Eye (tissue), 1 donor: ENCODE measurements at regions not wholly inside any gene's neighbourhood (a gene's known extent, or its start where the extent isn't known, plus 50 kb on each side); places are given as distances from the start of the nearest gene placed in this dataset.
A peak's percentile ranks its signal among the peaks of the same experiment; 100 is the strongest.
"Not testable (repeated sequence)": the region's sequence is repeated elsewhere in the genome, so short reads cannot be mapped to it uniquely, and the experiment has no call there.

ENCODE experiments used
- DNase-seq: peaks from one replicate; pipeline ENCODE4 v3.0.0-alpha.2; 2015

DNA sequence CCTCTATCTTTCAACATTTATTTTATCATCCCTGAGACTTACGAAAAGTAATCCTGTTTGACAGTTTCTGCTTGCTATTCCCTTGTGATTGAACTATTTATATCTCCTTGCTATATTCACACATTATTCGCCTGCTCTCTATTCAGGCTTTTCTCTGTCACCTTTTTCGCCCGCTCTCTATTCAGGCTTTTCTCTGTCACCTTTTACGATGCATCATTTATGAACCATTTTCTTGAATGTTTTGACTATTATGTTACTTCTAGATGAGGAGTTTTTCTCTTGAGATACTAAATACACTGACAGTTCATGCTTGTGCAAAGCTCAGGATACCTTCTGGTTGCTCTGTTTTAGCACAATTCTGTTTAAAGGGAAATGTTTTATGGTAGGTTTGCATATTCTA lies 143.3 kb upstream of the VSTM2A start:
- peak; percentile 10 for DNase-seq

DNA sequence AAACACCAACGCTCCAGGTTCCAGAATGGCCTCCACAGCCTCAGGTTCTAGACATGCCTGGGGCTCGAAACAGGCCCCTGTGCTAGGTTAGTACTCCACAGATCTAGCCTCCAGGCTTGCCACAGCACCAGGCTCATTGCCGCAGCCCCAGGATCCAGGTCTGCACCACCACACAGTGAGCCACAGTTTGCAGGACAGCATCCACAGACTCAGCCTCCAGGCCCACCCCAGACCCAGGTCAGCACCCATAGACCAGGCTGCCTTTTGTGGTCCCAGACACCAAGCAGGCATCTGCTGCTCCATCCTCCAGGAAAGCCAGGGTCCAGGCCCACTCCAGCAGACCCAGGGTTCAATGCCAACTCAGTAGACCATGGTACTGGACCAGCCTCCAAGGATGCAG lies 132.3 kb upstream of the VSTM2A start:
- no peak for DNase-seq

DNA sequence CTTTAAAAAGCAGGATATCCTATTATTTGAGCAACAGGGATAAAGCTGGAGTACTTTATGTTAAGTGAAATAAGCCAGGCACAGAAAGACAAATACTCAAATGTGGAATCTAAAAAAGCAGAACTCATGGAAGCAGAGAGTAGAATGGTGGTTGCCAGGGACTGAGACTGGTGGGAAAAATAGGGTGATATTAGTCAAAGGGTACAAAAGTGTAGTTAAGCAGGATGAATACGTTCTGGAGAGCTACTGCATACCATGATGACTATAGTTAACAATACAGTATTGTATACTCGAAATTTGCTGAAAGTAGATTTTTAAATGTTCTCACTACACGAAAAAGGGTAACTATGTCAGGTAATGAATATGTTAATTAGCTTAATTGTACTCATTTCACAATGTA lies 125.5 kb upstream of the VSTM2A start:
- no peak for DNase-seq

DNA sequence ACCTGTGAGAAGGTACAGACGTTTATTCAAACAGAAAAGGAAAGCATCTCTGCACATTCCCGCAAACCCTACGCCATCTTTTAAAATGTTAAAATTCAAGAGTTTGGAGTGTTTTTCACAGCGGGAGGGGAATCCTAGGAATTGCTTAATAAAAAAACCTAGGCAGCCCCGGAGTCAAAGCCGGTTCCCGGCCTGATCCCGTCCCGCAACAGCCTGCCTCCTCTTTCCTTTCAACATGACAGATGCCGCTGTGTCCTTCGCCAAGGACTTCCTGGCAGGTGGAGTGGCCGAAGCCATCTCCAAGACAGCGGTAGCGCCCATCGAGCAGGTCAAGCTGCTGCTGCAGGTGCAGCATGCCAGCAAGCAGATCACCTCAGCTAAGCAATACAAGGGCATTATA lies 123.0 kb upstream of the VSTM2A start:
- DNase-seq: no peak

DNA sequence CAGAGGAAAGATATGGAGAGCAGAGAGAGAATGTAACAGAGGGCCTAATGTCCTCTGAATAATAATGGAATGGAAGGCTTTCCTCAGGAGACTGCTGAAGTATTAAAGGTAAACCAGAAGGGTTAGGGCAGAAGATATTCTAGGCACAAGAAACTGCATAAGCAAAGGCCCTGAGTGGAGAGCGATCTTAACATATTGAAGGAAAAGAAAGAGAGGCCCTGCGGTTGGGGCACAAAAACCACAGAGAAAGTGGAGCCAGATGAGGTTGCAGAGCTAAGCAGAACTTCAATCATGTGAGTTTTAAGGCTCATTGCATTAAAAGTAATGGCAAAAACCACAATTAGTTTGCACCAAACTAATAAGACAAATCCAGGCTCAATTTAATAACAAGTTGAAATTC lies 115.8 kb upstream of the VSTM2A start:
- DNase-seq: no peak

DNA sequence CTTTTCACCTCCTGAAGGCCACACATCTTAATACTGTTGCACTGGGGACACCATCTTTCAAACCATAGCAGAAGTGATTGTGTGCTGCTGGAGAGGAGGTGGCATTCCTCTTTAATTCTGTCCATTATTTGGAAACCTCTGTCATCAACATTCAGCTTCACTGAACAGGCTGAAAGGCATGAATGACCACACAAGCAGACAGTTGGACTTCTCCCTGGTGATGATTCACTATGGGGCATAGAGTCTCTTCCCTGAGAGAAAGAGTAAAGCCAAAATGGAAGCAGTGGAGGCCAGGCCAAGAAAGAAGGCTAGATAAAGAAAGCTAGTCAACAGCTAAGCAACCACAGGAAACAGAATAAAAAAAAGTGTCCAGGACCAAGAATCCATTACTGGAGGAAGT lies 113.1 kb upstream of the VSTM2A start:
- DNase-seq: no peak

DNA sequence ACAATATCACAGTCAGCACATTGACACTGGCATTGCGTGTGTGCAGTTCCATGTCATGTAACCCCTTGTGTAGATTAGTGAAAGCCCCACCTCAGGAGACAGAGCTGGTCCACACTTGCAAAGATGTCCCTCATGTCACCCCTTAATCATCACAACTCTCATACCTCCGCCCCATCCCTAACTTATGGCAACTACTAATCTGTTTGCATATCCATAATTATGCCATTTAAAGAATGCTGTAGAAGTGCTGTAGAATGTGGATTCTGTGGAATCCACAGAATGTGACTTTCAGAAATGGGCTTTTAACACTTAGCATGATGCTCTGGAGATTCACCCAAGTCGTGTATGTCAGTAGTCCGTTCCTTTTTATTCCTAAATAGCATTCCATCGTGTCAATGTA lies 102.8 kb upstream of the VSTM2A start:
- no peak for DNase-seq

DNA sequence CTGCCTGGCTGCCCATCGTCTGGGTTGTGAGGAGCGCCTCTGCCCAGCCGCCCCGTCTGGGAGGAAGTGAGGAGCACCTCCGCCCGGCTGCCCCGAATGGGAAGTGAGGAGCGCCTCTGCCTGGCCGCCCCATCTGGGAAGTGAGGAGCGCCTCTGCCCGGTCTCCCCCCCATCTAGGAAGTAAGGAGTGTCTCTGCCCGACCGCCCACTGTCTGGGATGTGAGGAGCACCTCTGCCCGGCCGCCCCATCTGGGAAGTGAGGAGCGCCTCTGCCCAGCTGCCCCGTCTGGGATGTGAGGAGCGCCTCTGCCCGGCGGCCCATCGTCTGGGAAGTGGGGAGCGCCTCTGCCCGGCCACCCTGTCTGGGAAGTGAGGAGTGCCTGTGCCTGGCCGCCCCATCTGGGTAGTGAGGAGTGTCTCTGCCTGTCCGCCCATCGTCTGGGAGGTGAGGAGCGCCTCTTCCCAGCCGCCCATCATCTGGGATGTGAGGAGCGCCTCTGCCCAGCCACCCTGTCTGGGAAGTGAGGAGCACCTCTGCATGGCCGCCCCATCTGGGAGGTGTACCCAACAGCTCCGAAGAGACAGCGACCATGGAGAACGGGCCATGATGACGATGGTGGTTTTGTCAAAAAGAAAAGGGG lies 98.0 kb upstream of the VSTM2A start:
- DNase-seq: not testable (repeated sequence)

DNA sequence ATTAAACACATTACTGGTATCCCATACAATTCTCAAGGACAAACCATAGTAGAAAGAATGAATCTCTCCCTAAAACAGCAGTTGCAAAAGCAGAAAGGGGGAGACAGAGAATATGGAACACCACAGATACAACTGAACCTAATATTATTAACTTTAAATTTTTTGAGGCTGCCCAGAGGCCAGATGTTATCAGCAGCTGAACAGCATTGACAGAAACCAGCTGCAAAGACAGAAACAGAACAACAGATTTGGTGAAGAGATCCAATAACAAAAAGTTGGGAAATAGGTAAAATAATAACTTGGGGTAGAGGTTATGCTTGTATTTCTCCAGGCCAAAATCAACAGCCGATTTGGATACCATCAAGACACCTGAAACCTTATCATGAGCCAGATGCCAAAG lies 89.0 kb upstream of the VSTM2A start:
- DNase-seq: not testable (repeated sequence)

GRCh38 chr7:54454700-54455099 lies 87.5 kb upstream of the VSTM2A start:
- not testable (repeated sequence) for DNase-seq

DNA sequence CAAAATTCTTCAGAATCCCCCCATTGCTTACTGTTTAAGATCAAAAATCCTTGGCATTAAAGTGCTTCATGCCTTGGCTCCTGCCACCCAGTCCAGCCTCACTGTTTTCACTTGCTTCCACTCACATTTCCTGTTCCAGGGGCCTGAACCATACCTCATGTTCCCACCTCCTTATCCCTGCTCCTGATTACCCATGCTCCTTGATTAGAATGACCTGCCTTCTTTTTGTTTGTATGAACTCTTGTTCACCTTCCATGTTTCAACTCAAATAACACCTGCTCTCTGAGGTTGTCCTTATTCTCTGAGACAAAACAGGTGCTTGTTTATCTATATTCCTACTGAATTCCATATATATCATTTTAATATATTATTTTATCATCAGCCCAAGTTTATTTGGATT lies 77.1 kb upstream of the VSTM2A start:
- DNase-seq: no peak

DNA sequence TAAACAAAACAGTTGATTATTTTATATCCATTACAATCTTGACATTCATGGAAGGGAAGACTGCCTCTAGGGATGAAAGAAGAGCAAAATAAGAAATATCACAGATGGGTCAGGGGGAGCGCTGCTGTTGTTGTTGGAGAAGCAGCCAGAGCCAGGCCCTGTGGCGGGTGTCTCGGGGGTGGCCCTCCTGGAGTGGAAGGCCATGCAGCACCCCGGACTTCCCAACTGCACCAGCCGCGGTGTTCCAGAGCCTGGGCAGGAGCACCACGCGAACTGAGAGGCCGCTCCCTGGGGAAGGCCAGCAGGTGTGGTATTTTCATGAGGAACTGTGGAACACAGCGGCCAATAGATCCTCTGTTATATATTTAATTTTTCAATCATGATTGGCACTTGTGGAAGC lies 72.4 kb upstream of the VSTM2A start:
- no peak for DNase-seq

DNA sequence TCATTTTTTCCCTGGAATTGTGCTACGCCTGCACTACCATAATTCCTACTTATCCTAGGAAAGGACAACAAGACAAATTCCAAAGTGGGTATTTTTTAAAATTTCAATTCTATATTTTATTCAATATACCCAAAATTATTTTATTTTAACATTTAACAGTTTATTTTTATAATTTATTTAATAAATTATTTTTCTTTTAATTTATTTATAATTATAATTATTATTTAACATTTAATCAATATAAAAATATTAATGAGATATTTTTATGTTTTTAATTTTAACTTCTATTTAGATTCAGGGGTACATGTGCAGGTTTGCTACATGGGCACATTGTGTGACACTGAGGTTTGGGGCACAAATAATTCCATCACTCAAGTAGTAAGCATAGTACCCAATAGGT lies 65.6 kb upstream of the VSTM2A start:
- no peak for DNase-seq

- no peak for DNase-seq
Observed at GRCh38 chr7:54477083-54477482, 65.1 kb upstream of the VSTM2A start.

DNA sequence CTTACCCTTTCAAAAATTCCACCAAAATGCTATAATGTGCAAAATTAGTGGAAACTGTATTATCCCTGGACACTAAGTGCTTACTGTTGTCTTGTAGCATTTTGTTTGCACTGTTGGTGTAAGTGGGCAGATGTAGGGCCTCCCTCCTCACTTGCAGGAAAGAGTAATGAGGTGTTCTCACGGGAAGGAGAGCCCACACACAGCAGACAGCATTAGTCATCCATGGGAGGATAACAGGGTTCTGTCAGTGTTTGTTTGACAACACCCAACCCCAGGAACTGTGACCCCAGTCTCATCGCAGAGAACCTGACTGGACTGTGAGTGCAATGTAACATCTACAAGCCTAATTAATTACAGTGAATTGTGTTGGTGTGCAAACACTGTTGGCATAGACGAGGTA lies 58.7 kb upstream of the VSTM2A start:
- DNase-seq: no peak

GRCh38 chr7:54485044-54485443 lies 57.1 kb upstream of the VSTM2A start:
- DNase-seq: no peak
